ENCODE measurements at regions not wholly inside any gene's neighbourhood (a gene's known extent, or its start where the extent isn't known, plus 50 kb on each side); places are given as distances from the start of the nearest gene placed in this dataset.

- Histone ChIP-seq H4K20me1 (ENCODE audit: insufficient read depth, low read length) (no peaks in the 10 kb centered on the region), H3K79me2 (ENCODE audit: insufficient read depth, low read length) (no peaks in the 10 kb centered on the region), H3K4me2 (ENCODE audit: low read length) (no peak overlapping the region), H2AFZ (ENCODE audit: low read depth, low read length) (no peak overlapping the region), H3K9me3 (ENCODE audit: insufficient read depth, low read depth, low read length) (no peaks in the 10 kb centered on the region), H3K9ac (ENCODE audit: low read length) (no peak overlapping the region), H3K27me3 (ENCODE audit: insufficient read depth, low read length) (no peaks in the 10 kb centered on the region), H3K4me1 (ENCODE audit: insufficient read depth, low read length) (no peaks in the 10 kb centered on the region), H3K4me3 (ENCODE audit: insufficient read depth, low read depth, low read length) (no peak overlapping the region), H3K27ac (ENCODE audit: low read depth, low read length) (no peak overlapping the region), H3K36me3 (ENCODE audit: insufficient read depth, low read length) (no peaks in the 10 kb centered on the region)
- DNase-seq (ENCODE audit: low read depth) (no peak), FAIRE-seq (no peak)
- Mint-ChIP-seq H3K4me1 (ENCODE audit: low read depth, unreplicated experiment) (no peaks in the 10 kb centered on the region), H3K9me3 (ENCODE audit: unreplicated experiment) (peaks cover 10% of the 10 kb centered on the region), H3K27ac (ENCODE audit: unreplicated experiment) (no peak overlapping the region), H3K4me3 (ENCODE audit: unreplicated experiment) (no peak overlapping the region), H3K27me3 (ENCODE audit: low read depth, unreplicated experiment) (no peaks in the 10 kb centered on the region), H3K36me3 (ENCODE audit: low read depth, unreplicated experiment) (no peaks in the 10 kb centered on the region)
- TF ChIP-seq EZH2 (IDR thresholded peaks at IDR 0.05; ENCODE audit: insufficient read depth, low read length), result no peak
- TF ChIP-seq, protein P1, sequence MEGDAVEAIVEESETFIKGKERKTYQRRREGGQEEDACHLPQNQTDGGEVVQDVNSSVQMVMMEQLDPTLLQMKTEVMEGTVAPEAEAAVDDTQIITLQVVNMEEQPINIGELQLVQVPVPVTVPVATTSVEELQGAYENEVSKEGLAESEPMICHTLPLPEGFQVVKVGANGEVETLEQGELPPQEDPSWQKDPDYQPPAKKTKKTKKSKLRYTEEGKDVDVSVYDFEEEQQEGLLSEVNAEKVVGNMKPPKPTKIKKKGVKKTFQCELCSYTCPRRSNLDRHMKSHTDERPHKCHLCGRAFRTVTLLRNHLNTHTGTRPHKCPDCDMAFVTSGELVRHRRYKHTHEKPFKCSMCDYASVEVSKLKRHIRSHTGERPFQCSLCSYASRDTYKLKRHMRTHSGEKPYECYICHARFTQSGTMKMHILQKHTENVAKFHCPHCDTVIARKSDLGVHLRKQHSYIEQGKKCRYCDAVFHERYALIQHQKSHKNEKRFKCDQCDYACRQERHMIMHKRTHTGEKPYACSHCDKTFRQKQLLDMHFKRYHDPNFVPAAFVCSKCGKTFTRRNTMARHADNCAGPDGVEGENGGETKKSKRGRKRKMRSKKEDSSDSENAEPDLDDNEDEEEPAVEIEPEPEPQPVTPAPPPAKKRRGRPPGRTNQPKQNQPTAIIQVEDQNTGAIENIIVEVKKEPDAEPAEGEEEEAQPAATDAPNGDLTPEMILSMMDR (IDR thresholded peaks at IDR 0.05; ENCODE audit: insufficient read depth, low read depth, low read length), result no peak
These were observed 1045.0 kb upstream of the ADGRL3 start for GRCh38 chr4:60155088-60155487.

- no peak for FAIRE-seq
- Histone ChIP-seq H3K36me3 (ENCODE audit: insufficient read depth, low read length) (no peaks in the 10 kb centered on the region), H3K9me3 (ENCODE audit: insufficient read depth, low read depth, low read length) (no peaks in the 10 kb centered on the region), H3K4me1 (ENCODE audit: insufficient read depth, low read length) (no peaks in the 10 kb centered on the region), H3K9ac (ENCODE audit: low read length) (no peak overlapping the region), H3K79me2 (ENCODE audit: insufficient read depth, low read length) (no peaks in the 10 kb centered on the region), H3K4me3 (ENCODE audit: insufficient read depth, low read depth, low read length) (no peak overlapping the region), H4K20me1 (ENCODE audit: insufficient read depth, low read length) (no peaks in the 10 kb centered on the region), H3K27me3 (ENCODE audit: insufficient read depth, low read length) (no peaks in the 10 kb centered on the region), H3K27ac (ENCODE audit: low read depth, low read length) (no peak overlapping the region), H3K4me2 (ENCODE audit: low read length) (no peak overlapping the region), H2AFZ (ENCODE audit: low read depth, low read length) (no peak overlapping the region)
- H3K36me3 Mint-ChIP-seq (ENCODE audit: low read depth, unreplicated experiment), result no peaks in the 10 kb centered on the region
- H3K4me1 Mint-ChIP-seq (ENCODE audit: low read depth, unreplicated experiment), result no peaks in the 10 kb centered on the region
- H3K27ac Mint-ChIP-seq (ENCODE audit: unreplicated experiment), result no peak overlapping the region
- H3K4me3 Mint-ChIP-seq (ENCODE audit: unreplicated experiment), result no peak overlapping the region
- no peaks in the 10 kb centered on the region for H3K27me3 Mint-ChIP-seq (ENCODE audit: low read depth, unreplicated experiment)
- no peaks in the 10 kb centered on the region for H3K9me3 Mint-ChIP-seq (ENCODE audit: unreplicated experiment)
- TF ChIP-seq EZH2 (IDR thresholded peaks at IDR 0.05; ENCODE audit: insufficient read depth, low read length), result no peak
- TF ChIP-seq, protein P1 (IDR thresholded peaks at IDR 0.05; ENCODE audit: insufficient read depth, low read depth, low read length), result no peak
- DNase-seq (ENCODE audit: low read depth), result no peak
These were observed 1027.0 kb upstream of the ADGRL3 start for GRCh38 chr4:60173103-60173502.

- no peaks in the 10 kb centered on the region for H3K27me3 Mint-ChIP-seq (ENCODE audit: low read depth, unreplicated experiment)
- Histone ChIP-seq H3K4me3 (ENCODE audit: insufficient read depth, low read depth, low read length) (no peak overlapping the region), H3K27ac (ENCODE audit: low read depth, low read length) (no peak overlapping the region), H4K20me1 (ENCODE audit: insufficient read depth, low read length) (no peaks in the 10 kb centered on the region), H3K79me2 (ENCODE audit: insufficient read depth, low read length) (no peaks in the 10 kb centered on the region), H3K9me3 (ENCODE audit: insufficient read depth, low read depth, low read length) (no peaks in the 10 kb centered on the region), H3K36me3 (ENCODE audit: insufficient read depth, low read length) (no peaks in the 10 kb centered on the region), H3K27me3 (ENCODE audit: insufficient read depth, low read length) (no peaks in the 10 kb centered on the region), H3K4me2 (ENCODE audit: low read length) (no peak overlapping the region), H2AFZ (ENCODE audit: low read depth, low read length) (no peak overlapping the region), H3K9ac (ENCODE audit: low read length) (no peak overlapping the region), H3K4me1 (ENCODE audit: insufficient read depth, low read length) (no peaks in the 10 kb centered on the region)
- no peaks in the 10 kb centered on the region for H3K9me3 Mint-ChIP-seq (ENCODE audit: unreplicated experiment)
- no peaks in the 10 kb centered on the region for H3K4me1 Mint-ChIP-seq (ENCODE audit: low read depth, unreplicated experiment)
- TF ChIP-seq, protein P1 (IDR thresholded peaks at IDR 0.05; ENCODE audit: insufficient read depth, low read depth, low read length), result no peak
- TF ChIP-seq EZH2 (IDR thresholded peaks at IDR 0.05; ENCODE audit: insufficient read depth, low read length), result no peak
- no peaks in the 10 kb centered on the region for H3K36me3 Mint-ChIP-seq (ENCODE audit: low read depth, unreplicated experiment)
- FAIRE-seq (no peak), DNase-seq (ENCODE audit: low read depth) (no peak)
- H3K27ac Mint-ChIP-seq (ENCODE audit: unreplicated experiment), result no peak overlapping the region
- no peak overlapping the region for H3K4me3 Mint-ChIP-seq (ENCODE audit: unreplicated experiment)
These were observed 1026.4 kb upstream of the ADGRL3 start for GRCh38 chr4:60173718-60174117.

Measured in astrocyte (in vitro differentiated cells and primary cell).